ENCODE measurements at regions not wholly inside any gene's neighbourhood (a gene's known extent, or its start where the extent isn't known, plus 50 kb on each side); places are given as distances from the start of the nearest gene placed in this dataset.

GRCh38 chr2:163414121-163414520 lies 321.7 kb downstream of the FIGN start:
- no peak for TF ChIP-seq CTCF (IDR thresholded peaks at IDR 0.05)
- no peak for TF ChIP-seq POLR2A (IDR thresholded peaks at IDR 0.05)

Data from esophagus squamous epithelium (tissue), 4 donors.